GM23248 (cell line): ENCODE measurements at regions not wholly inside any gene's neighbourhood (a gene's known extent, or its start where the extent isn't known, plus 50 kb on each side); places are given as distances from the start of the nearest gene placed in this dataset.

Experiments used
- DNase-seq: peaks from one replicate; pipeline ENCODE4 v3.0.0-alpha.2; 2015
- H2AFZ ChIP-seq: fragments of 200-600 bp; sonication (generic); 2 replicates; pipeline ENCODE4 v1.6.1; 2016; ENCODE audit warnings: antibody characterized with exemption
- H3F3A ChIP-seq: fragments of 200-600 bp; sonication (generic); 2 replicates; pipeline ENCODE4 v1.6.1; 2016; ENCODE audit warnings: mild to moderate bottlenecking, antibody characterized with exemption, mixed run types; ENCODE audit not compliant: insufficient read depth
- H3K27ac ChIP-seq: fragments of 200-600 bp; sonication (generic); 2 replicates; pipeline ENCODE4 v1.5.1; 2016; ENCODE audit warnings: mild to moderate bottlenecking
- H3K27me3 ChIP-seq: fragments of 200-600 bp; sonication (generic); replicated peaks from 2 replicates; pipeline ENCODE4 v1.6.1; 2016; ENCODE audit warnings: mild to moderate bottlenecking; ENCODE audit not compliant: insufficient read depth
- H3K36me3 ChIP-seq: fragments of 200-600 bp; sonication (generic); 2 replicates; pipeline ENCODE4 v1.6.1; 2016; ENCODE audit warnings: low read depth, mild to moderate bottlenecking
- H3K4me1 ChIP-seq: fragments of 200-600 bp; sonication (generic); 2 replicates; pipeline ENCODE4 v1.6.1; 2016; ENCODE audit warnings: mild to moderate bottlenecking; ENCODE audit not compliant: insufficient read depth
- H3K4me2 ChIP-seq: fragments of 200-600 bp; sonication (generic); one replicate; pipeline ENCODE4 v1.6.1; 2016; ENCODE audit warnings: mild to moderate bottlenecking; ENCODE audit not compliant: unreplicated experiment
- H3K4me3 ChIP-seq: fragments of 200-600 bp; sonication (generic); 2 replicates; pipeline ENCODE4 v1.5.1; 2016; ENCODE audit warnings: mild to moderate bottlenecking
- H3K79me2 ChIP-seq: fragments of 200-600 bp; sonication (generic); 2 replicates; pipeline ENCODE4 v1.6.1; 2016; ENCODE audit warnings: mild to moderate bottlenecking; ENCODE audit not compliant: insufficient read depth
- H3K9ac ChIP-seq: fragments of 200-600 bp; sonication (generic); 2 replicates; pipeline ENCODE4 v1.6.1; 2016; ENCODE audit warnings: mild to moderate bottlenecking
- H3K9me2 ChIP-seq: fragments of 200-600 bp; sonication (generic); 2 replicates; pipeline ENCODE4 v1.6.1; 2016; ENCODE audit warnings: mixed run types, mild to moderate bottlenecking, moderate library complexity; ENCODE audit not compliant: insufficient read depth
- H3K9me3 ChIP-seq: fragments of 200-600 bp; sonication (generic); one replicate; pipeline ENCODE4 v1.6.1; 2017; ENCODE audit warnings: low read depth
- H4K20me1 ChIP-seq: fragments of 200-600 bp; sonication (generic); 2 replicates; pipeline ENCODE4 v1.6.0; 2016; ENCODE audit not compliant: insufficient read depth
- EZH2 ChIP-seq: fragments of 200-600 bp; sonication (generic); IDR thresholded peaks from 2 replicates; pipeline ENCODE4 v1.6.1; 2018; ENCODE audit warnings: antibody characterized with exemption, mild to moderate bottlenecking; ENCODE audit not compliant: insufficient read depth, poor library complexity, severe bottlenecking
- EZH2phosphoT487 ChIP-seq: fragments of 200-600 bp; sonication (generic); IDR thresholded peaks from 2 replicates; pipeline ENCODE4 v1.6.1; 2018; ENCODE audit warnings: antibody characterized with exemption, moderate library complexity, mild to moderate bottlenecking, low read depth; ENCODE audit not compliant: insufficient read depth
- WGBS, 2 experiments: methylation state at CpG; one replicate each; pipeline ENCODE4 v1.1.6; 2015 to 2017; ENCODE audit warnings: low lambda C conversion rate in 2 of 2, low coverage in 1 of 2; ENCODE audit errors: missing lambda C conversion rate in 2 of 2; 5-methylcytosine and 5-hydroxymethylcytosine counted together
- in situ Hi-C: fragments of 300-500 bp; cut with MboI; formaldehyde crosslinking; loops from 2 replicates; pipeline ENCODE4 v1.15.0; 2020

- Histone ChIP-seq H2AFZ (no peak overlapping the region), H3K79me2 (no peaks in the 10 kb centered on the region), H3F3A (no peaks in the 10 kb centered on the region), H3K27ac (no peak overlapping the region), H4K20me1 (no peaks in the 10 kb centered on the region), H3K36me3 (no peaks in the 10 kb centered on the region), H3K27me3 (peaks cover 4% of the 10 kb centered on the region; the same call in 1 of the 2 replicates), H3K4me2 (no peak overlapping the region), H3K4me3 (no peak overlapping the region), H3K9me3 (no peaks in the 10 kb centered on the region), H3K4me1 (no peaks in the 10 kb centered on the region), H3K9ac (no peak overlapping the region), H3K9me2 (no peaks in the 10 kb centered on the region)
- in situ Hi-C loops = no loop called here
- no peak for TF ChIP-seq EZH2
- no peak for TF ChIP-seq EZH2phosphoT487
- DNase-seq = no peak
- 20 to 23% methylated on average over 3 of the region's 3 CpGs for WGBS, 2 experiments
These were observed 312.9 kb upstream of the PODXL start for GRCh38 chr7:131869169-131869844.

DNA sequence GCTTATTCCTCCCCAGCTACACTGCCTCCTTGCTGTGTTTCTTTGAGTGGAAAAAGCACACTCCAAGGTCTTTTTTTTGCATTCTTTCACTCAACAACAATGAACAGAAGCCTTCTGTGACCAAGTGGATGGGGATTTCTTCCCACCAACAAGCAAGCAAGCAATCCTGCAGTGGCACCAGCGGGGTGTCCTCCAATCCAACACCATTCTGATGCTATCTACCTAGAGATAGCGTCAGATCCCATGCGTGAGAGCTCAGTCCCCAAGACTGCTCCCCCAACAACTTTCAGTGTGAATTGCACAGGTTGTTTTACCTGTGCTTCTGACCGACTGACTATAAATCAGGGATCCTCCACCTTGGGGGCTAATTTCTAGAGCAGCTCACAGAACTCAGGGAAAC is 311.0 kb upstream of the PODXL start:
- Histone ChIP-seq H3K4me2 (no peak overlapping the region), H2AFZ (no peak overlapping the region), H3K9me3 (no peaks in the 10 kb centered on the region), H3K79me2 (no peaks in the 10 kb centered on the region), H3K4me3 (no peak overlapping the region), H3K9me2 (no peaks in the 10 kb centered on the region), H3K4me1 (no peaks in the 10 kb centered on the region), H4K20me1 (no peaks in the 10 kb centered on the region), H3K9ac (no peak overlapping the region), H3K27me3 (0 out of 2 replicates have a peak, but pooled peaks cover 4% of the 10 kb centered on the region), H3K36me3 (no peaks in the 10 kb centered on the region), H3F3A (no peaks in the 10 kb centered on the region), H3K27ac (no peak overlapping the region)
- TF ChIP-seq EZH2 = no peak
- TF ChIP-seq EZH2phosphoT487 = no peak
- no peak for DNase-seq
- WGBS, 2 experiments = 52 to 67% methylated on average over 4 of the region's 4 CpGs
- in situ Hi-C loops = no loop called here

DNA sequence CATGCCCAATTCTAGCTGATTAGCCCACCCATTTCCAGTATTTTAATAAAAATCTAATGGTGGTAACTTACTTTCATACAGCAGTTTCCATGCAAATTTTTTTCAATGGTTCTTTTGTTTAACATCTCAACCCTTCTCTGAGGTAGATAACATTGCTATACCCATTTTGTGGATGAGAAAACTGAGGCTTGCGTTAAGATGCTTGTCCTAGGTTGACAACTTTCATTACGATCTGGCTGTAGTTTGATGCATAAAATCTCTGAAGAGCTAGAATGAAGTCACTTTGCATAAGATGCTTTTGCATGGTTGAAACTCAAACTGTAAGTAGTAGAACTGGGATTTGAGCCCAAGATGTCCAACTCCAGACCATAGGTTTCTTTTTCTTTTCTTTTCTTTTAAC is 309.5 kb upstream of the PODXL start:
- in situ Hi-C loops = no loop called here
- H3K9ac ChIP-seq = no peak overlapping the region
- no peak overlapping the region for H3K4me2 ChIP-seq
- H3K4me1 ChIP-seq = peaks cover 7% of the 10 kb centered on the region
- no peak for DNase-seq
- TF ChIP-seq EZH2 (no peak), EZH2phosphoT487 (no peak)
- no peak overlapping the region for H3K27ac ChIP-seq
- no peak overlapping the region for H3K4me3 ChIP-seq
- 0 out of 2 replicates have a peak, but pooled peaks cover 4% of the 10 kb centered on the region for H3K27me3 ChIP-seq
- H3K9me2 ChIP-seq = no peaks in the 10 kb centered on the region
- H2AFZ ChIP-seq = no peak overlapping the region
- no peaks in the 10 kb centered on the region for H4K20me1 ChIP-seq
- H3K36me3 ChIP-seq = no peaks in the 10 kb centered on the region
- WGBS, 2 experiments = 72 to 76% methylated on average over 2 of the region's 2 CpGs
- H3F3A ChIP-seq = no peaks in the 10 kb centered on the region
- H3K9me3 ChIP-seq = no peaks in the 10 kb centered on the region
- H3K79me2 ChIP-seq = no peaks in the 10 kb centered on the region

DNA sequence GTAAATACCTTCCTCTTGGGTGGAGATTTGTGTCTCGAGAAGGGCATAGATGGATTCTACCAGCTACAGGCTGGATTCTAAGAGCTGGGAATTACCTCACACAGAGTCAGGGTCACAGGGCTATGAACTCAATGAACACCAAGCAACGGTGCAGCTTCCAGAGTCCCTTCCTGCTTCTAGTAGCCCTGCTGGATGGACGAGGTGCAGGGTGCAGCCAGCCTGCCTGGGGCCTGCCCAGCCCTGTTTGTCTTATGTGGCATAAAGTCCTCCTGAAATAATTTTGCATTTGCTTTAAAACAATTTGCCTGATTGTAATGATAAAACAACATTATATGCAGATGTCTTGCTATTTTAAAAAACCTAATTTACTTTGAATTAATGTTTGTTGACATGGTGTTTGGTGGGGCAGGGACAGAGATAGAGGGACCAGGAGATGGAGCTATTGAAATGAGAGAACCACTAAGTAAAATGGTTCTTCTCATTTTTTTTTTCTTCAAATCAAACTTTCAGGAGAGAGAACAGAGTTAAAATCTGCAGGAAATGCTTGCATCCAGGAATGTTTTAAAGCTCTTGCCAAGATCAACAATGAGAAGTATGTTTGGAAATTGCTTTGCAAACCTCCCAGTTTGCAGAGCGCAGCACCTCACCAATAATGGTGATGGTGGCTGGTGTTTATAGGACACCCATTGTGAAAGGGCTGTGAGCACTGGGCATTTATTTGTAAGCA is 305.4 kb upstream of the PODXL start:
- Histone ChIP-seq H3F3A (no peaks in the 10 kb centered on the region), H3K36me3 (no peaks in the 10 kb centered on the region), H3K9me3 (no peaks in the 10 kb centered on the region), H3K27ac (no peak overlapping the region), H3K4me3 (no peak overlapping the region), H3K27me3 (peaks cover 6% of the 10 kb centered on the region), H3K79me2 (no peaks in the 10 kb centered on the region), H3K4me1 (peaks cover 12% of the 10 kb centered on the region), H4K20me1 (no peaks in the 10 kb centered on the region), H3K9me2 (no peaks in the 10 kb centered on the region), H3K4me2 (no peak overlapping the region), H2AFZ (no peak overlapping the region), H3K9ac (no peak overlapping the region)
- DNase-seq = peak; percentile 4
- TF ChIP-seq EZH2phosphoT487 (no peak), EZH2 (no peak)
- 78 to 80% methylated on average over 4 of the region's 4 CpGs for WGBS, 2 experiments
- in situ Hi-C loops = no loop called here
